ENCODE measurements at regions not wholly inside any gene's neighbourhood (a gene's known extent, or its start where the extent isn't known, plus 50 kb on each side); places are given as distances from the start of the nearest gene placed in this dataset.

GRCh38 chr2:83282043-83282795 is 1176.9 kb downstream of the SUCLG1 start:
- BruUV-seq (replicated peaks), result no TSS peak
- H3K4me1 ChIP-seq (ENCODE audit: insufficient read depth, low read length), result no peaks in the 10 kb centered on the region
- no peaks in the 10 kb centered on the region for H3K9me3 ChIP-seq (ENCODE audit: low read length)
- no peaks in the 10 kb centered on the region for H3F3A ChIP-seq (ENCODE audit: low read length, unreplicated experiment)
- H3K79me2 ChIP-seq (ENCODE audit: low read length), result no peaks in the 10 kb centered on the region
- ChIA-PET POLR2A (ENCODE audit: unreplicated experiment) (no interaction called here), CTCF (no interaction called here)
- TF ChIP-seq EZH2 (IDR thresholded peaks at IDR 0.05; ENCODE audit: low read length, unreplicated experiment), result no peak
- TF ChIP-seq EZH2phosphoT487 (IDR thresholded peaks at IDR 0.05; ENCODE audit: borderline replicate concordance, low read length), result no peak
- H3K4me2 ChIP-seq (ENCODE audit: low read length), result no peak overlapping the region
- no peaks in the 10 kb centered on the region for H3K36me3 ChIP-seq (ENCODE audit: low read depth, low read length)
- no peak overlapping the region for H3K27ac ChIP-seq (ENCODE audit: low read length)
- H2AFZ ChIP-seq (ENCODE audit: low read length), result no peak overlapping the region
- DNase-seq (no peak), ATAC-seq (no peak)
- no peaks in the 10 kb centered on the region for H3K27me3 ChIP-seq (ENCODE audit: low read length)
- H3K4me3 ChIP-seq (ENCODE audit: low read length), result no peak overlapping the region
- H3K9me2 ChIP-seq (replicated peaks; ENCODE audit: low read length), result no peaks in the 10 kb centered on the region
- intact Hi-C loops (cut with micrococcal nuclease), result no loop called here
- no peaks in the 10 kb centered on the region for H4K20me1 ChIP-seq (ENCODE audit: low read length)
- H3K9ac ChIP-seq (ENCODE audit: low read length), result no peak overlapping the region

DNA sequence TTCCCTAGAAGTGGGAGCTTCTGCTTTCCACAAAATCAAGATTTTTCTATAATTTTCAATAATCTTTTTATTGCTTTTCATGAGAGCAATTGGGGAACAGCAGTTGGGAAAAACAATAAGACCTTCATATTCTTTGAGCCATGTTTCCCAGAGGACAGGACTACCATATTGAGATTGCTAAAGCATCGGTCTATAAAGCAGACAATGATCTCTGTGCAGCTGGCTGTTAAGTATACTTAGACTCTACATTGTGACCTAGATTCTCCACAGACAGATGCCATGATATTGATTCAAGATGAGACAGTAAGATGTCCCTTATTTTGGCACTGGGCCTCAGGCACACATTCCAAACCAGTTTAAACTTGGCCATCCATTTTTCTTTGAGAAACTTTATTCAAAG is 1178.7 kb downstream of the SUCLG1 start:
- TF ChIP-seq EZH2phosphoT487 (IDR thresholded peaks at IDR 0.05; ENCODE audit: borderline replicate concordance, low read length), result no peak
- TF ChIP-seq EZH2 (IDR thresholded peaks at IDR 0.05; ENCODE audit: low read length, unreplicated experiment), result no peak
- TF ChIP-seq, protein P1, sequence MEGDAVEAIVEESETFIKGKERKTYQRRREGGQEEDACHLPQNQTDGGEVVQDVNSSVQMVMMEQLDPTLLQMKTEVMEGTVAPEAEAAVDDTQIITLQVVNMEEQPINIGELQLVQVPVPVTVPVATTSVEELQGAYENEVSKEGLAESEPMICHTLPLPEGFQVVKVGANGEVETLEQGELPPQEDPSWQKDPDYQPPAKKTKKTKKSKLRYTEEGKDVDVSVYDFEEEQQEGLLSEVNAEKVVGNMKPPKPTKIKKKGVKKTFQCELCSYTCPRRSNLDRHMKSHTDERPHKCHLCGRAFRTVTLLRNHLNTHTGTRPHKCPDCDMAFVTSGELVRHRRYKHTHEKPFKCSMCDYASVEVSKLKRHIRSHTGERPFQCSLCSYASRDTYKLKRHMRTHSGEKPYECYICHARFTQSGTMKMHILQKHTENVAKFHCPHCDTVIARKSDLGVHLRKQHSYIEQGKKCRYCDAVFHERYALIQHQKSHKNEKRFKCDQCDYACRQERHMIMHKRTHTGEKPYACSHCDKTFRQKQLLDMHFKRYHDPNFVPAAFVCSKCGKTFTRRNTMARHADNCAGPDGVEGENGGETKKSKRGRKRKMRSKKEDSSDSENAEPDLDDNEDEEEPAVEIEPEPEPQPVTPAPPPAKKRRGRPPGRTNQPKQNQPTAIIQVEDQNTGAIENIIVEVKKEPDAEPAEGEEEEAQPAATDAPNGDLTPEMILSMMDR (conservative IDR thresholded peaks at IDR 0.05; ENCODE audit: low read depth, low read length), result no peak

GRCh38 chr2:83273322-83273721 is 1185.8 kb downstream of the SUCLG1 start:
- no peaks in the 10 kb centered on the region for H3K27me3 ChIP-seq (ENCODE audit: low read length)
- no peaks in the 10 kb centered on the region for H3K9me2 ChIP-seq (replicated peaks; ENCODE audit: low read length)
- no peaks in the 10 kb centered on the region for H3K36me3 ChIP-seq (ENCODE audit: low read depth, low read length)
- H3K79me2 ChIP-seq (ENCODE audit: low read length), result no peaks in the 10 kb centered on the region
- no peak overlapping the region for H3K4me2 ChIP-seq (ENCODE audit: low read length)
- no peaks in the 10 kb centered on the region for H3K9me3 ChIP-seq (ENCODE audit: low read length)
- intact Hi-C loops (cut with micrococcal nuclease), result no loop called here
- H3K4me3 ChIP-seq (ENCODE audit: low read length), result no peak overlapping the region
- no peaks in the 10 kb centered on the region for H3K4me1 ChIP-seq (ENCODE audit: insufficient read depth, low read length)
- H2AFZ ChIP-seq (ENCODE audit: low read length), result no peak overlapping the region
- DNase-seq (no peak), ATAC-seq (no peak)
- ChIA-PET CTCF (no interaction called here), POLR2A (ENCODE audit: unreplicated experiment) (no interaction called here)
- H3K27ac ChIP-seq (ENCODE audit: low read length), result no peak overlapping the region
- H3K9ac ChIP-seq (ENCODE audit: low read length), result no peak overlapping the region
- BruUV-seq (replicated peaks), result no TSS peak
- TF ChIP-seq, protein P1 (conservative IDR thresholded peaks at IDR 0.05; ENCODE audit: low read depth, low read length), result no peak
- TF ChIP-seq EZH2 (IDR thresholded peaks at IDR 0.05; ENCODE audit: low read length, unreplicated experiment) (no peak), EZH2phosphoT487 (IDR thresholded peaks at IDR 0.05; ENCODE audit: borderline replicate concordance, low read length) (no peak)
- H3F3A ChIP-seq (ENCODE audit: low read length, unreplicated experiment), result no peaks in the 10 kb centered on the region
- no peaks in the 10 kb centered on the region for H4K20me1 ChIP-seq (ENCODE audit: low read length)

More for the DNA sequence above, 1178.7 kb downstream of the SUCLG1 start:
- Histone ChIP-seq H3K9ac (ENCODE audit: low read length) (no peak overlapping the region), H3K27me3 (ENCODE audit: low read length) (no peaks in the 10 kb centered on the region), H3K9me3 (ENCODE audit: low read length) (no peaks in the 10 kb centered on the region), H3K4me2 (ENCODE audit: low read length) (no peak overlapping the region), H4K20me1 (ENCODE audit: low read length) (no peaks in the 10 kb centered on the region), H3K9me2 (replicated peaks; ENCODE audit: low read length) (no peaks in the 10 kb centered on the region), H3K36me3 (ENCODE audit: low read depth, low read length) (no peaks in the 10 kb centered on the region), H3F3A (ENCODE audit: low read length, unreplicated experiment) (no peaks in the 10 kb centered on the region), H3K27ac (ENCODE audit: low read length) (no peak overlapping the region), H3K79me2 (ENCODE audit: low read length) (no peaks in the 10 kb centered on the region), H3K4me1 (ENCODE audit: insufficient read depth, low read length) (no peaks in the 10 kb centered on the region), H3K4me3 (ENCODE audit: low read length) (no peak overlapping the region), H2AFZ (ENCODE audit: low read length) (no peak overlapping the region)
- no TSS peak for BruUV-seq (replicated peaks)
- ChIA-PET POLR2A (ENCODE audit: unreplicated experiment) (no interaction called here), CTCF (no interaction called here)
- intact Hi-C loops (cut with micrococcal nuclease), result no loop called here
- ATAC-seq (no peak), DNase-seq (no peak)
